Prostate gland (tissue), 2 donors: ENCODE measurements at regions not wholly inside any gene's neighbourhood (a gene's known extent, or its start where the extent isn't known, plus 50 kb on each side); places are given as distances from the start of the nearest gene placed in this dataset.

Source experiments
- DNase-seq: peaks from one replicate; pipeline ENCODE4 v3.0.0-alpha.2; 2019; ENCODE audit warnings: low spot score
- H3K27ac ChIP-seq, 2 donors: fragments of 200-600 bp; sonication (generic); 2 replicates each; pipeline ENCODE4 v1.5.1; 2017 to 2019
- H3K27me3 ChIP-seq: fragments of 200-600 bp; sonication (generic); replicated peaks from 2 replicates; pipeline ENCODE4 v1.5.1; 2019; ENCODE audit not compliant: insufficient read depth
- H3K36me3 ChIP-seq, 2 donors: fragments of 200-600 bp; sonication (generic); 1 replicate in 1 of 2; 2 replicates in 1 of 2; pipeline versions ENCODE4 v1.5.1 to v1.8.1; 2017 to 2019
- H3K4me1 ChIP-seq: fragments of 200-600 bp; sonication (generic); replicated peaks from 2 replicates; pipeline ENCODE4 v1.5.1; 2019
- H3K4me3 ChIP-seq, 2 donors: fragments of 200-600 bp; sonication (generic); 2 replicates each; pipeline ENCODE4 v1.5.1; 2017 to 2019
- H3K9me3 ChIP-seq: fragments of 200-600 bp; sonication (generic); 2 replicates; pipeline ENCODE4 v1.5.1; 2017
- CTCF ChIP-seq, 4 experiments: fragments of 200-600 bp in 2 of 4; fragments of 450-650 bp in 2 of 4; sonication (generic) in 2 of 4; IDR thresholded peaks; 1 replicate in 3 of 4; 2 replicates in 1 of 4; pipeline ENCODE4 v1.5.1; 2016 to 2019; ENCODE audit warnings: antibody characterized with exemption in 4 of 4, mild to moderate bottlenecking in 2 of 4, moderate library complexity in 2 of 4
- POLR2A ChIP-seq: fragments of 450-650 bp; IDR thresholded peaks from one replicate; pipeline ENCODE4 v1.6.1; 2016; ENCODE audit warnings: antibody characterized with exemption, mild to moderate bottlenecking
- POLR2AphosphoS5 ChIP-seq: sonication (generic); formaldehyde crosslinking; IDR thresholded peaks from one replicate; pipeline ENCODE4 v1.6.1; 2017; ENCODE audit warnings: antibody characterized with exemption
- WGBS: methylation state at CpG from one replicate; pipeline ENCODE4 v1.1.5; 2018; 5-methylcytosine and 5-hydroxymethylcytosine counted together
- intact Hi-C: fragments of 100-400 bp; cut with DNase I; formaldehyde crosslinking; loops from one replicate; pipeline ENCODE4 v1.14.2; 2022

GRCh38 chr4:119825696-119826095 lies 197.1 kb upstream of the PDE5A start:
- 89% methylated on average over 2 of the region's 2 CpGs for WGBS
- no peak for TF ChIP-seq CTCF (IDR thresholded peaks at IDR 0.05)
- no peak for TF ChIP-seq POLR2A
- no peak for TF ChIP-seq POLR2AphosphoS5
- intact Hi-C loops: no loop called here

DNA sequence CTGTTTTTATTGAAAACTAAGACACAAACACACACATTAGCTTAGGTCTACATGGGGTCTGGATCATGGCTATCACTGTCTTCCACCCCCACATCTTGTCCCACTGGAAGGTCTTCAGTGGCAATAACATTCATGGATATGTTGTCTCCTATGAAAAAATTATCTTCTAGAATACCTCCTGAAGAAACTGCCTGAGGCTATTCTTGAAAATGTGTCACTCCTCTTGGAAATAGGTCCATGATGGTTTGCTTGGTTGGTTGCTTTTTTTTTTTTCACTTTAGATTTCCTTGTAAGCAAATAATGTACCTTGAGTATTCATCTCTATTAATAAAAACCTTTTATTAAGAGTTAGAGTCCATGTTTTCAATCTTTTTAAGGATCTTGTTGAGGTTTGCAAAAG lies 195.3 kb upstream of the PDE5A start:
- DNase-seq: no peak
- Histone ChIP-seq H3K27me3 (no peaks in the 10 kb centered on the region), H3K4me3 (no peak overlapping the region), H3K4me1 (no peaks in the 10 kb centered on the region), H3K36me3 (no peaks in the 10 kb centered on the region), H3K9me3 (no peaks in the 10 kb centered on the region), H3K27ac (no peak overlapping the region)
- intact Hi-C loops: no loop called here
- TF ChIP-seq POLR2AphosphoS5: no peak
- TF ChIP-seq POLR2A: no peak
- TF ChIP-seq CTCF (IDR thresholded peaks at IDR 0.05): no peak

More at GRCh38 chr4:119825696-119826095, 197.1 kb upstream of the PDE5A start:
- Histone ChIP-seq H3K36me3 (no peaks in the 10 kb centered on the region), H3K9me3 (no peaks in the 10 kb centered on the region), H3K4me1 (no peaks in the 10 kb centered on the region), H3K27ac (no peak overlapping the region), H3K4me3 (no peak overlapping the region), H3K27me3 (no peaks in the 10 kb centered on the region)
- DNase-seq: no peak

- Histone ChIP-seq H3K9me3 (no peaks in the 10 kb centered on the region), H3K4me1 (no peaks in the 10 kb centered on the region), H3K27ac (no peak overlapping the region), H3K36me3 (no peaks in the 10 kb centered on the region), H3K4me3 (no peak overlapping the region), H3K27me3 (no peaks in the 10 kb centered on the region)
- no peak for TF ChIP-seq POLR2A
- no peak for TF ChIP-seq CTCF (IDR thresholded peaks at IDR 0.05)
- TF ChIP-seq POLR2AphosphoS5: no peak
- intact Hi-C loops: no loop called here
- DNase-seq: no peak
- WGBS: 95% methylated on average over 1 of the region's 1 CpG
Observed at GRCh38 chr4:119823045-119823444, 194.4 kb upstream of the PDE5A start.

GRCh38 chr4:119816473-119816872 lies 187.9 kb upstream of the PDE5A start:
- no peak for TF ChIP-seq POLR2A
- Histone ChIP-seq H3K9me3 (no peaks in the 10 kb centered on the region), H3K27me3 (no peaks in the 10 kb centered on the region), H3K4me1 (no peaks in the 10 kb centered on the region), H3K36me3 (no peaks in the 10 kb centered on the region), H3K4me3 (no peak overlapping the region), H3K27ac (no peak overlapping the region)
- no peak for DNase-seq
- intact Hi-C loops: no loop called here

GRCh38 chr4:119810001-119810400 lies 181.4 kb upstream of the PDE5A start:
- no peaks in the 10 kb centered on the region for H3K27me3 ChIP-seq
- no peak for TF ChIP-seq POLR2AphosphoS5
- TF ChIP-seq POLR2A: no peak
- TF ChIP-seq CTCF (IDR thresholded peaks at IDR 0.05): no peak
- H3K9me3 ChIP-seq: no peaks in the 10 kb centered on the region
- H3K4me3 ChIP-seq: no peak overlapping the region
- intact Hi-C loops: no loop called here
- no peak overlapping the region for H3K27ac ChIP-seq
- DNase-seq: no peak
- H3K36me3 ChIP-seq: no peaks in the 10 kb centered on the region
- H3K4me1 ChIP-seq: no peaks in the 10 kb centered on the region
- WGBS: 76% methylated on average over 1 of the region's 1 CpG
